ENCODE measurements at regions not wholly inside any gene's neighbourhood (a gene's known extent, or its start where the extent isn't known, plus 50 kb on each side); places are given as distances from the start of the nearest gene placed in this dataset.

- TF ChIP-seq TAF1 (IDR thresholded peaks at IDR 0.05; ENCODE audit: borderline replicate concordance, insufficient read depth, low read length) (no peak), FOXP2 (optimal IDR thresholded peaks at IDR 0.05; ENCODE audit: borderline replicate concordance, extremely low read depth, extremely low read length, insufficient read depth) (no peak), POLR2AphosphoS5 (IDR thresholded peaks at IDR 0.05; ENCODE audit: low read depth, low read length) (no peak), SIN3A (IDR thresholded peaks at IDR 0.05; ENCODE audit: borderline replicate concordance, insufficient read depth, low read length) (no peak), REST (IDR thresholded peaks at IDR 0.05; ENCODE audit: insufficient read depth in 1 of 2, low read depth in 2 of 2, low read length in 2 of 2) (no peak)
These were observed 206.8 kb downstream of the SIM1 start for GRCh38 chr6:100257793-100258395.

GRCh38 chr6:100255701-100256100 is 209.0 kb downstream of the SIM1 start:
- TF ChIP-seq REST (IDR thresholded peaks at IDR 0.05; ENCODE audit: insufficient read depth in 1 of 2, low read depth in 2 of 2, low read length in 2 of 2) (no peak), FOXP2 (optimal IDR thresholded peaks at IDR 0.05; ENCODE audit: borderline replicate concordance, extremely low read depth, extremely low read length, insufficient read depth) (no peak), POLR2AphosphoS5 (IDR thresholded peaks at IDR 0.05; ENCODE audit: low read depth, low read length) (no peak), SIN3A (IDR thresholded peaks at IDR 0.05; ENCODE audit: borderline replicate concordance, insufficient read depth, low read length) (no peak), TAF1 (IDR thresholded peaks at IDR 0.05; ENCODE audit: borderline replicate concordance, insufficient read depth, low read length) (no peak)

GRCh38 chr6:100247123-100247522 is 217.6 kb downstream of the SIM1 start:
- no peak for TF ChIP-seq REST (IDR thresholded peaks at IDR 0.05; ENCODE audit: insufficient read depth in 1 of 2, low read depth in 2 of 2, low read length in 2 of 2)
- TF ChIP-seq POLR2AphosphoS5 (IDR thresholded peaks at IDR 0.05; ENCODE audit: low read depth, low read length): no peak
- no peak for TF ChIP-seq FOXP2 (optimal IDR thresholded peaks at IDR 0.05; ENCODE audit: borderline replicate concordance, extremely low read depth, extremely low read length, insufficient read depth)
- no peak for TF ChIP-seq SIN3A (IDR thresholded peaks at IDR 0.05; ENCODE audit: borderline replicate concordance, insufficient read depth, low read length)
- TF ChIP-seq TAF1 (IDR thresholded peaks at IDR 0.05; ENCODE audit: borderline replicate concordance, insufficient read depth, low read length): no peak

GRCh38 chr6:100246206-100246605 is 218.5 kb downstream of the SIM1 start:
- TF ChIP-seq SIN3A (IDR thresholded peaks at IDR 0.05; ENCODE audit: borderline replicate concordance, insufficient read depth, low read length): no peak
- TF ChIP-seq REST (IDR thresholded peaks at IDR 0.05; ENCODE audit: insufficient read depth in 1 of 2, low read depth in 2 of 2, low read length in 2 of 2): no peak
- no peak for TF ChIP-seq POLR2AphosphoS5 (IDR thresholded peaks at IDR 0.05; ENCODE audit: low read depth, low read length)
- no peak for TF ChIP-seq TAF1 (IDR thresholded peaks at IDR 0.05; ENCODE audit: borderline replicate concordance, insufficient read depth, low read length)
- no peak for TF ChIP-seq FOXP2 (optimal IDR thresholded peaks at IDR 0.05; ENCODE audit: borderline replicate concordance, extremely low read depth, extremely low read length, insufficient read depth)
